ENCODE measurements at regions not wholly inside any gene's neighbourhood (a gene's known extent, or its start where the extent isn't known, plus 50 kb on each side); places are given as distances from the start of the nearest gene placed in this dataset.
"Not testable (repeated sequence)": the region's sequence is repeated elsewhere in the genome, so short reads cannot be mapped to it uniquely, and the experiment has no call there.

DNA sequence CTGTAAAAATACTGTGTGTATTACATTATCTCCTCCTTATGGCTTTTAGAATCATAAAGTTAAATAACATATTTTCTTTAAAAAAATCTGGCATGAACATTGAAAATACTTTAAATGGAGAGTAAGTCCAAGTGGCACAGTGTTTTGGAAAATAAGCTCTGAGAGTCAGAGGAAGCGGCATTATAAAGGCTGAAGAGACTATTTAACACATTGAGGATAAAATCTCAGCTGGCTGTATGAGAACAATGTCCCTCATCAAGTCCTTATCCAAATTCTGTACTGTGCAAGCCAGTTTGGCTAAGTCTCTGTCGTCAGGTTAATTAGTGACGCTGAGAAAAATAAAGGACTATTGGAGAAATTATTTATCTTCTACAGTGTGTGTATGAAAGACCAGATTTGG, 245.5 kb downstream of the MFSD1 start:
- DNase-seq, result no peak

DNA sequence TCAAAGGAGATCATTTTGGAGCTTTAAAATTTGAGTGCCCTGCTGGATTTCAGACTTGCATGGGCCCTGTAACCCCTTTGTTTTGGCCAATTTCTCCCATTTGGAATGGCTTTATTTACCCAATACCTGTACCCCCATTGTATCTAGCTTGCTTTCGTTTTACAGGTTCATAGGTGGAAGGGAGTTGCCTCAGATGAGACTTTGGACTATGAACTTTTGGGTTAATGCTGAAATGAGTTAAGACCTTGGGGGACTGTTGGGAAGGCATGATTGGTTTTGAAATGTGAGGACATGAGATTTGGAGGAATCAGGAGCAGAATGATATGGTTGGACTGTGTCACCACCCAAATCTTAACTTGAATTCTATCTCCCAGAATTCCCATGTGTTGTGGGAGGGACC, 250.6 kb downstream of the MFSD1 start:
- DNase-seq, result not testable (repeated sequence)

DNA sequence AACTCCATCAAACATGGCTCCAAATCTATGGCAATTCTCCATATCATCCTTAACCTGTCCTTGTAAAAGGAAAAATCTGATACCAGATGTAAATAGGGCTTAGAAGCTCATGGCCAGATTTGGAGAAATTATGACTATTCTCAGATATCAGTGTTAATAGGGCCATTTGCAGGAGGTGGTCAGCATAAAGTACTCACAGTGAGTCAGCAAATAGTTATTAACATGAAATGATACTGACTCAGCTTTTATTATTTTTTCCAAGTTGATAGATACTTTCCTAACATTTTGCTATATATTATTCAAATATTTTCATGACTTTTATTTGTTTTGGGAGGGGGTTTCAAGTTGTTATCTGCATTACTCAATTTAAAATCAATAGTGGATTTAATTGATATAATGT, 255.8 kb downstream of the MFSD1 start:
- DNase-seq, result no peak

GRCh38 chr3:159058859-159059258, 257.0 kb downstream of the MFSD1 start:
- DNase-seq, result no peak

DNA sequence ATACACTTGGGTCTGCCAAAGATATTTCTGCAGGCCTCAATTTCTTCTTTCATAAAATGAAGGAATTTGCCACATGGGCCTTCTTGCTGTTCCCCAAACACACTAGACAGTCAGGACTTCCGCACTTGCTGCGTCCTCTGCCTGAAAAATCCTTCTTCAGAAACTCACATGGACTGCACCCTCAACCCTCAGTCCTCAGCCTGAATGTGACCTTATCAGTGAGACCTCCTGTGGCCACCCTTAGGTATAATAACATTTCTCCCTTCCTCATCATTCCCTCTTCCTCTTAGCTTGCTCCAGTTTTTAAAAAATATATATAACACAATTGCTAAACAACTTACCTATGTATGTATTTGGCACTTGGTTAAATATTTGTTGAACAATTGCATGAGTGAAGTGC, 257.5 kb downstream of the MFSD1 start:
- no peak for DNase-seq

- DNase-seq, result no peak
Measured at GRCh38 chr3:159062734-159063410, 261.0 kb downstream of the MFSD1 start.

GRCh38 chr3:159069091-159069490, 267.2 kb downstream of the MFSD1 start, which contains the start of gene IQCJ:
TSS of gene IQCJ (plus strand) at chr3:159069319.
- no peak for DNase-seq

- DNase-seq, result no peak
Measured at GRCh38 chr3:159069866-159070425, 268.1 kb downstream of the MFSD1 start.

- no peak for DNase-seq
Measured at GRCh38 chr3:159074756-159075701, 273.2 kb downstream of the MFSD1 start.

DNA sequence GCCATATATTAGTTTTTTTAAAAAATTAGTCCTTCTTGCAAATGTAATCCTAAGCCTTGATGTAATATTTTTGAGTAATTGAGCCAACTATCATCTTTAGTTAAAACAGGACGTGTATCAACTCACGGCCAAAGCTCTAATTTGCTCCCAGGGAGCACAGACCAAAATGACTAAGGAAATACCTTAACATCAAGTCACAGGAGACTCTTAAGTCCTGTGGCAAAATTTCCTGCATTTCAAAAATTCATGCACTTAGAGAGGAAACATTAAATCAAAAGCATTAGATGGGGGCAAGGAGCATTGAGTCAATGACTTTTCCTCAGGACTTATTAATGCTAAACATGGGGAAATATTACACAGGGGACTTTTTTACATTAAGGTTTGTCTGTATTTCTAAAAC, 276.0 kb downstream of the MFSD1 start:
- DNase-seq, result no peak

GRCh38 chr3:159080256-159080655, 278.4 kb downstream of the MFSD1 start:
- no peak for DNase-seq

DNA sequence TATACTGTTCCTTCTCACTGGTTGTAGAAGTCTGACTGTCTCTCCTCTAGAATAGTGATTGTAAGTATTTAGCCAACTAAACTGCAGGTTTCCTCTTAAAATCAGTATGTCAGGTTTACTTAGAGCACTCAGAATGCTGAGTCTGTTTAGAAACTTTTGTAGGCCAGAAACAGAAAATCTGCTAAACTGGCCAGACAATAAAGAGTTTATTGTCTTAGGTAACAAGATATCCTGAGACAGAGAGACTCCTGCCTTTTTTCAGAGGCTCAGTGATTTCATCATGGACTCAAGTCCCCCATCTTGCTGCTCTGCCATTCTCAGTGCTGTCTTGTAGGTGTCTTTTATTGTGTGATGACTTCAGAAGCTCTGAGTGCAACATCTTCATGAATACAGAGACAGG, 279.0 kb downstream of the MFSD1 start:
- no peak for DNase-seq

DNA sequence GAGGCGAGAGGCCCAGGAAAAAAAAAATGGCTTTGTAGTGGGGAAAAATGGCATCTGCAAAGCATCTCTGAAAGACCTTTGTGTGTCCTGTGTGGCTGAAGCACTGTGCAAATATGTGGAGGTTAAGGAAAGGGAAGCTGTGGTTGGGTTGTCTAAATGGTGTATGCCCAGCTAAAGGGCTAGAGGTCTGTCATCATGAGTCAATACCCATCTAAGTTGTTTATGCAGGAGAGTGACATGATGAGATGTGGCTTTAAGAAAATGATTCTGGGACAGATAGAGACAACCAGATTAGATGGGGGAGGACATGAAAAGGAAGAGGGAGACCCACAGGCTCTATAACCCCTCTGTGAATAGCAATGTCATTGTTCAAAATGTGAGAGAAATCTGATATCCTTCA, 280.7 kb downstream of the MFSD1 start:
- DNase-seq, result no peak

- DNase-seq, result no peak
Measured at GRCh38 chr3:159091936-159092335, 290.1 kb downstream of the MFSD1 start.

- DNase-seq, result no peak
Measured at GRCh38 chr3:159102001-159102400, 300.1 kb downstream of the MFSD1 start.

- DNase-seq, result no peak
Measured at GRCh38 chr3:159112724-159113123, 310.9 kb downstream of the MFSD1 start.

DNA sequence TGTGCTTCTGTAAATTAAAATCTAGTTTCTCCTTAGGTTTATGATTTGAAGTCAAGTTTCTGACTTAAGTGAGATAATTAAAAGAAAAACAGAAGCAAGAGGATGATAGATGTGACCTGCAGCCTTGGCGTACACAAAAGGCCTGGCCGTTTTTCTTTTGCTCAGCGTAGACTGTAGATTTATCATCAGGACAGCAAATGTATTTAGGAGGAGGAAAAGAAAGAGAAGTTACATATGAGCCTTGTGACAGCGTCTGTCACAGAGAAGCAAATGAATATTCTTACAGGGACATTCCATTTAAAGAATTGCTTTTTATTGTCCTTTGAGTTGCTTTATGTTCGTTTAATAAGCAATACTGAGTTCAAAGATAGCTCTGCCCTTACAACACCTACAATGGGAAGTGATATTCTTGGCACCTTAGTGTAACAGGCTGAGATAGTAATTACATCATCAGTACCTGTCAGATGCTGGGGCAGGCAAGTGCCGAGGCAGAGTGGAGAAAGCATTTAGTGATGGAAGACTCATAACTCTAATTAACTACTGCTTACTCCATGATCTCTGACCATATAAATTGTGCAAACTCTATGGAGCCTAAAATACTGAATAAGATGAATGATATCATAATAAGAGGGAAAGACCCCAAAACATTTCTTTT, 311.5 kb downstream of the MFSD1 start:
- no peak for DNase-seq

DNA sequence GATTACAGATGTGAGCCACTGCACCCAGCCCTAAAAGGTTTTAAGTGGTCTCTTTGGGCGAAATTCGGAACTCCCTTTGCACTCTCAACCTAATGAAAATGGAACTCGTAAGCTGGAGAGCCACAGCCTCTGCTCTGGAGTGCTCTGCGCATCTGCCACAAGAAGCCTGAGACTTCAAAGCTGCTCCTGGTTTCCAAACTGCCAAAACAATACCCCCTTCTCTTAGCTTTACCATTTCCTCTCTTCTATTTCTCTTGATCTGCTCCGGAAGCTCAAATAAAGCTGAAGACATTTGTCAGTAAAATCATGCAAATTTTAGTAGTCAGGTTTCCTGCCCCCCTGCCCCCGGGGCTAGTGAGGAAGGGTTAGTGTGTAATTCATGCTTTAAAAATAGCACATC, 312.7 kb downstream of the MFSD1 start:
- DNase-seq, result no peak

- no peak for DNase-seq
Measured at GRCh38 chr3:159123877-159124276, 322.0 kb downstream of the MFSD1 start.

DNA sequence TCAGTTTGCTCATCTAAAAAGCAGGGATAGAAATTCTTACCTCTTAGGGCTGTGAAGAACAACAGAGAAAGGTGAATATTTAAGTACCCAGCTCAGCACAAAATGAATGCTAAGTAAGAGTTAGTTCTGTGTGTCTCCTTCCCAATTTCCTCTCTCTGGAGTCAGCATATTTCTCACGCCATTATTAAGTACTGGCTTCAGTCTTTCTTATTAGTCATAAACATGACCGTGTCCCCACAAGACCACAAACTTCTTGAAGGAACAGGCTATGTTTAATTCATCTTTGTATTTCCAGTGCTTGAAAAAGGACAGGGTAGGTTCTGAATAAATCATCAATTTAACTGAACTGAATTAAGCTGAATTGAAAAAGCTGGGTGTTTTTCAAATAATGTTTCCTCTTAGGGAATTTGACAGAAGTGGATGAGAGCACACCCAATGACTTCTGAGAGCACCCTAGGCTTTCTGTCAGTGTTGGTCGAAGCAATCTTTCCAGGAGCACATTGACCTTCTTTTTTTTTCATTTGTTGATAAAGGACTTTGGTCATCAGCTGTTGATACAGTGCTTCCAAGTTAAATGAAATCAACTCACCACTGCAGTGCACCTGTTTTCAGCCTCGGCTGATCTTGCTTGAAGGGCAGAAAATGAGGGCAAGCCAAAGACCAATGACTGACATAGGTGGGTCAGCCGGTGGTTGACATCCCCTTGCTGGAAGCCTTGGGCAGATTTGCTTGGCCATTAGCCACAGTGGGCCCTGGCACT, 324.6 kb downstream of the MFSD1 start:
- DNase-seq, result no peak

GRCh38 chr3:159127021-159127392, 325.2 kb downstream of the MFSD1 start:
- DNase-seq, result no peak

- no peak for DNase-seq
Measured at GRCh38 chr3:159128628-159129027, 326.8 kb downstream of the MFSD1 start.

GRCh38 chr3:159130108-159130507, 328.3 kb downstream of the MFSD1 start:
- DNase-seq, result no peak

All from activated CD4-positive, alpha-beta T cell treated with anti-CD3 and anti-CD28 coated beads, Interleukin-2, amount 50 U/mL, for 1 hour (primary cell).